ENCODE measurements at regions not wholly inside any gene's neighbourhood (a gene's known extent, or its start where the extent isn't known, plus 50 kb on each side); places are given as distances from the start of the nearest gene placed in this dataset.

GRCh38 chr2:128742467-128742866 is 423.8 kb upstream of the HS6ST1 start:
- TF ChIP-seq EZH2phosphoT487 (IDR thresholded peaks at IDR 0.05; ENCODE audit: low read depth): no peak
- Histone ChIP-seq H3K79me2 (ENCODE audit: low read length) (no peaks in the 10 kb centered on the region), H3K27me3 (ENCODE audit: low read depth, low read length) (peaks cover 19% of the 10 kb centered on the region), H3K4me1 (ENCODE audit: low read length) (no peaks in the 10 kb centered on the region), H3K9ac (ENCODE audit: low read length) (no peak overlapping the region), H2AFZ (ENCODE audit: low read depth, low read length) (no peak overlapping the region), H3K9me3 (ENCODE audit: insufficient read depth, low read length) (no peaks in the 10 kb centered on the region), H3K27ac (ENCODE audit: low read length) (no peak overlapping the region), H3K4me2 (ENCODE audit: low read length) (no peak overlapping the region), H4K20me1 (ENCODE audit: insufficient read depth, low read length) (no peaks in the 10 kb centered on the region), H3K4me3 (ENCODE audit: low read length) (no peak overlapping the region), H3K36me3 (replicated peaks; ENCODE audit: low read depth, low read length) (no peaks in the 10 kb centered on the region)

- Histone ChIP-seq H3K27ac (ENCODE audit: low read length) (no peak overlapping the region), H4K20me1 (ENCODE audit: insufficient read depth, low read length) (no peaks in the 10 kb centered on the region)
Observed at GRCh38 chr2:128745946-128746345, 427.3 kb upstream of the HS6ST1 start.

GRCh38 chr2:128746356-128746755 is 427.7 kb upstream of the HS6ST1 start:
- H3K27me3 ChIP-seq (ENCODE audit: low read depth, low read length): peaks cover 10% of the 10 kb centered on the region
- no peak overlapping the region for H3K4me2 ChIP-seq (ENCODE audit: low read length)
- H3K79me2 ChIP-seq (ENCODE audit: low read length): no peaks in the 10 kb centered on the region
- H3K9me3 ChIP-seq (ENCODE audit: insufficient read depth, low read length): no peaks in the 10 kb centered on the region
- no peaks in the 10 kb centered on the region for H3K4me1 ChIP-seq (ENCODE audit: low read length)
- no peak for TF ChIP-seq EZH2phosphoT487 (IDR thresholded peaks at IDR 0.05; ENCODE audit: low read depth)
- no peak for TF ChIP-seq CTCF (IDR thresholded peaks at IDR 0.05; ENCODE audit: low read depth, low read length)
- H2AFZ ChIP-seq (ENCODE audit: low read depth, low read length): no peak overlapping the region
- no peak overlapping the region for H3K27ac ChIP-seq (ENCODE audit: low read length)
- no peak overlapping the region for H3K9ac ChIP-seq (ENCODE audit: low read length)
- H3K36me3 ChIP-seq (replicated peaks; ENCODE audit: low read depth, low read length): no peaks in the 10 kb centered on the region
- H3K4me3 ChIP-seq (ENCODE audit: low read length): no peak overlapping the region
- H4K20me1 ChIP-seq (ENCODE audit: insufficient read depth, low read length): no peaks in the 10 kb centered on the region

More at GRCh38 chr2:128745946-128746345, 427.3 kb upstream of the HS6ST1 start:
- no peak for TF ChIP-seq EZH2phosphoT487 (IDR thresholded peaks at IDR 0.05; ENCODE audit: low read depth)
- no peak for TF ChIP-seq CTCF (IDR thresholded peaks at IDR 0.05; ENCODE audit: low read depth, low read length)
- Histone ChIP-seq H3K27me3 (ENCODE audit: low read depth, low read length) (peaks cover 14% of the 10 kb centered on the region), H3K36me3 (replicated peaks; ENCODE audit: low read depth, low read length) (no peaks in the 10 kb centered on the region), H3K4me1 (ENCODE audit: low read length) (no peaks in the 10 kb centered on the region), H2AFZ (ENCODE audit: low read depth, low read length) (no peak overlapping the region), H3K9me3 (ENCODE audit: insufficient read depth, low read length) (no peaks in the 10 kb centered on the region), H3K4me2 (ENCODE audit: low read length) (no peak overlapping the region), H3K9ac (ENCODE audit: low read length) (no peak overlapping the region), H3K79me2 (ENCODE audit: low read length) (no peaks in the 10 kb centered on the region), H3K4me3 (ENCODE audit: low read length) (no peak overlapping the region)

- H4K20me1 ChIP-seq (ENCODE audit: insufficient read depth, low read length): no peaks in the 10 kb centered on the region
- H3K9me3 ChIP-seq (ENCODE audit: insufficient read depth, low read length): no peaks in the 10 kb centered on the region
- H3K27ac ChIP-seq (ENCODE audit: low read length): no peak overlapping the region
- H3K4me3 ChIP-seq (ENCODE audit: low read length): no peak overlapping the region
- H3K4me2 ChIP-seq (ENCODE audit: low read length): no peak overlapping the region
- H3K79me2 ChIP-seq (ENCODE audit: low read length): no peaks in the 10 kb centered on the region
- peaks cover 5% of the 10 kb centered on the region; the same call in 1 of the 2 replicates for H3K27me3 ChIP-seq (ENCODE audit: low read depth, low read length)
- TF ChIP-seq CTCF (IDR thresholded peaks at IDR 0.05; ENCODE audit: low read depth, low read length) (no peak), EZH2phosphoT487 (IDR thresholded peaks at IDR 0.05; ENCODE audit: low read depth) (no peak)
- H3K4me1 ChIP-seq (ENCODE audit: low read length): no peaks in the 10 kb centered on the region
- no peaks in the 10 kb centered on the region for H3K36me3 ChIP-seq (replicated peaks; ENCODE audit: low read depth, low read length)
- no peak overlapping the region for H2AFZ ChIP-seq (ENCODE audit: low read depth, low read length)
- H3K9ac ChIP-seq (ENCODE audit: low read length): no peak overlapping the region
Observed at GRCh38 chr2:128748336-128748735, 429.7 kb upstream of the HS6ST1 start.
